ENCODE measurements at regions not wholly inside any gene's neighbourhood (a gene's known extent, or its start where the extent isn't known, plus 50 kb on each side); places are given as distances from the start of the nearest gene placed in this dataset.
"Not testable (repeated sequence)": the region's sequence is repeated elsewhere in the genome, so short reads cannot be mapped to it uniquely, and the experiment has no call there.

- DNase-seq (ENCODE audit: low read depth in 1 of 2, low spot score in 1 of 2); in situ Hi-C loops (cut with HindIII; ENCODE audit: low pct_unique_long_range_greater_than_20kb, low sequenced_read_pairs): not testable (repeated sequence)
Observed at GRCh38 chr21:9068622-9069021, 1452.8 kb upstream of the TPTE start.

GRCh38 chr21:9070703-9071102, 1450.7 kb upstream of the TPTE start:
- in situ Hi-C loops (cut with HindIII; ENCODE audit: low pct_unique_long_range_greater_than_20kb, low sequenced_read_pairs); DNase-seq (ENCODE audit: low read depth in 1 of 2, low spot score in 1 of 2): not testable (repeated sequence)

GRCh38 chr21:9073010-9073409, 1448.4 kb upstream of the TPTE start:
- in situ Hi-C loops (cut with HindIII; ENCODE audit: low pct_unique_long_range_greater_than_20kb, low sequenced_read_pairs); DNase-seq (ENCODE audit: low read depth in 1 of 2, low spot score in 1 of 2): not testable (repeated sequence)

DNA sequence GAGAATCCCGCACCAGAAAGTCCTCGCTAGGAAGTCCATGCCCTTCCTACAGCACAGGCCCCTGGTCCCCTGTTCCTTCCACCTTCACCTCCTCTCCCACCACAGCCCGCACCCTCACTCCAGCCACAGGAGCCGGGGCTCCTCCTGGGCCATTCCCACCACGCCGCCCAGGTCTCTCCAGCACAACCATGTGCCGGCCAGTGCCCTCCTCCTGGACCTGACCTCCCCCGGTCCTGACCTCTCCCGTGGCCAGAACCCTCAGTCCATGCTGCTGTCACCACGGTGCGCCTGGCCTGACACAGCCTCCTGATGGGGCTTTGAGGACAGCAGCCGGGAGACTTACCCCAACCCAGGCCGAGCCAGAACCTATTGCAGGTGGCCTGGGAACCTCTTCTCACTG, 1446.6 kb upstream of the TPTE start:
- in situ Hi-C loops (cut with HindIII; ENCODE audit: low pct_unique_long_range_greater_than_20kb, low sequenced_read_pairs); DNase-seq (ENCODE audit: low read depth in 1 of 2, low spot score in 1 of 2): not testable (repeated sequence)

DNA sequence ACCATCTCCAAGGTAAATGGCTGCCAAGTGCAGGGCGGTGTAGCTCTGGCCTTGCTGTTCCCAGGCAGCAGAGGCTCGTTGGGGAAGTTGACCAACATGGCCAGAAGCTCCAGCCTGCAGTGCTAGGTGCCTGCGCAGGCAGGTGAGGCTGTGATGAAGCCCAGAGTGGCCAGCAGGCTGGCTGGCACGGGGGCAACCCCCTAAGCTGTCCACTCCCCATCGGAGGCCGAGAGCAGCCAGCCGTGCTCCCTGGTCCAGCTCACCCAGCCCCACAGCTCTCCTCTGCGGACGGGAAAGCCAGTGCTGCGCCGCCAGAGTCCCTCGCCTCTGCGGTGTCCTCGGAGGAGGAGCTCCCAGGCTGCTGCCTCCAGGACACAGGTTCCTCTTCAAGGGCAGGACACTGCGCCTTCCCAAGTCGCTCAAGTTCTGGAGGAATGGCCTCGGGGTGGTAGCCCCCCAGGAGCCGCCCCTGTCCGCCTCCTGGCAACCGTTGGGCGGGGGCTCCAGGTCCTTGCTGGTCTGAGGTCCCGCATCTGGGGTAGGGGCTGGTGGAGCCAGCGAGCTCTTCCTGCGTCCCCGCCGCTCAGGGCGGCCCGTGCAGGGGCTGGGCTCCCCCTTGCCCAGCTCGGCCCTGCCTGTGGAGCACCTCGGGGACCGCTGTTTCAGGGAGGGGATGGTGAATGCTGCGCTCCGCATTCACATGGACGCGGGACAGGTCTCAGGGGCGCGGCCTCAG, 1438.1 kb upstream of the TPTE start:
- DNase-seq (ENCODE audit: low read depth in 1 of 2, low spot score in 1 of 2); in situ Hi-C loops (cut with HindIII; ENCODE audit: low pct_unique_long_range_greater_than_20kb, low sequenced_read_pairs): not testable (repeated sequence)

DNA sequence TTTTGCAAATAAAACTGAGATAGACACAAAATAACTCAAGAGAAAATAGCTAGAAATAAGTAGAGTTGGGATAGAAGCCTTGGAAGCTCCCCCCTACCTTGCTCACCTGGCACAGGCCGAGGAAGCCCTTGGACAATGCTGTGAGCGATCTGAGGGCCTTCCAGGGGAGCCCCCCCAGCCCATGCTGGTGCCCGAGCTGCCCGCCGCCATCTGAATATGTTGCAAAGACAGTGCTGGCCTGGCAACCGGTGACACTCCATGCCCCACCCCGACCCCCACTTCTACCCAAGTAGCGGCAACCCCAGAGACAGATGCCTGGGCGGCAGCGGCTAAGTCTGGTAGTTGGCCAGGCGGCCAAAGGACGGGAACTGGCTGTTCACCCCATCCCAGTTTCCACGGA, 1435.1 kb upstream of the TPTE start:
- DNase-seq (ENCODE audit: low read depth in 1 of 2, low spot score in 1 of 2); in situ Hi-C loops (cut with HindIII; ENCODE audit: low pct_unique_long_range_greater_than_20kb, low sequenced_read_pairs): not testable (repeated sequence)

DNA sequence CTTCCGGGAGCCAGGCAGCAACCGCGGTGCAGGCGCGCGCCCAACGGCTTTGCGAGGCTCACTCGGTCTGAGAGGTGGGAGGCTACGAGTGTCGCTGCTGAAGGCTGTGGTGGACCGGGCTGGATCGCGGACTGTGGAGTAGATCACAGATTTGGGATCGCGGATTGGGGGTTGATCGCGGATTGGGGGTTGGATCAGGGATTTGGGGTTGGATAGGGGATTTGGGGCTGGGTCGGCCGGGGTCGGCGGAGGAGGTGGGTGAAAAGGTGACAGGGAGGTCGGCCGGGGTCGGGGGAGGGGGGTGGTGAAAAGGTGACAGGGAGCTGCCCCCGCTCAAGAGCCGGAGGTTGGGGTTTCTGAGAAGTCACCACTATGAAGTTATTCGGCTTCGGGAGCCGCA, 1433.6 kb upstream of the TPTE start:
- in situ Hi-C loops (cut with HindIII; ENCODE audit: low pct_unique_long_range_greater_than_20kb, low sequenced_read_pairs); DNase-seq (ENCODE audit: low read depth in 1 of 2, low spot score in 1 of 2): not testable (repeated sequence)

- in situ Hi-C loops (cut with HindIII; ENCODE audit: low pct_unique_long_range_greater_than_20kb, low sequenced_read_pairs); DNase-seq (ENCODE audit: low read depth in 1 of 2, low spot score in 1 of 2): not testable (repeated sequence)
Observed at GRCh38 chr21:9129741-9130140, 1391.6 kb upstream of the TPTE start.

DNA sequence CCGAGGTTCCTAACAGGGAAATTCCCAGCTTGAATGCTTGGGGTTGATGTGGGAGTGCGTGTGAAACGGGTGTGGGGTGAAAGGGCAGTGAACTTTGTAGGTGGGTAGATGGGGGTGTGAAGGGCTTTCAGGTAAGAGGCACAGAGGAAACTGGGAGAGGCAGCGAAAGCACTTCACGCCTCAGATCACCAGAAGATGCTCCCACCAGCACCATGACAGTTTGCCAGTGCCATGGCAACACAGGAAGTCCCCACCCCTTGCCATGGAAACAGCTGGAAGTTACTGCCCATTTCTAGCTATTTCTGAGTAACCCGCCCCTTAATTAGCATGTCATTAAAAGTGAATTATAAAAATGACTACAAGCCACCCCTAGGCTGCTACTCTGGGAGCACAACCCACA, 1390.6 kb upstream of the TPTE start:
- in situ Hi-C loops (cut with HindIII; ENCODE audit: low pct_unique_long_range_greater_than_20kb, low sequenced_read_pairs); DNase-seq (ENCODE audit: low read depth in 1 of 2, low spot score in 1 of 2): not testable (repeated sequence)

Data from T47D (cell line).